ENCODE measurements at regions not wholly inside any gene's neighbourhood (a gene's known extent, or its start where the extent isn't known, plus 50 kb on each side); places are given as distances from the start of the nearest gene placed in this dataset.

DNA sequence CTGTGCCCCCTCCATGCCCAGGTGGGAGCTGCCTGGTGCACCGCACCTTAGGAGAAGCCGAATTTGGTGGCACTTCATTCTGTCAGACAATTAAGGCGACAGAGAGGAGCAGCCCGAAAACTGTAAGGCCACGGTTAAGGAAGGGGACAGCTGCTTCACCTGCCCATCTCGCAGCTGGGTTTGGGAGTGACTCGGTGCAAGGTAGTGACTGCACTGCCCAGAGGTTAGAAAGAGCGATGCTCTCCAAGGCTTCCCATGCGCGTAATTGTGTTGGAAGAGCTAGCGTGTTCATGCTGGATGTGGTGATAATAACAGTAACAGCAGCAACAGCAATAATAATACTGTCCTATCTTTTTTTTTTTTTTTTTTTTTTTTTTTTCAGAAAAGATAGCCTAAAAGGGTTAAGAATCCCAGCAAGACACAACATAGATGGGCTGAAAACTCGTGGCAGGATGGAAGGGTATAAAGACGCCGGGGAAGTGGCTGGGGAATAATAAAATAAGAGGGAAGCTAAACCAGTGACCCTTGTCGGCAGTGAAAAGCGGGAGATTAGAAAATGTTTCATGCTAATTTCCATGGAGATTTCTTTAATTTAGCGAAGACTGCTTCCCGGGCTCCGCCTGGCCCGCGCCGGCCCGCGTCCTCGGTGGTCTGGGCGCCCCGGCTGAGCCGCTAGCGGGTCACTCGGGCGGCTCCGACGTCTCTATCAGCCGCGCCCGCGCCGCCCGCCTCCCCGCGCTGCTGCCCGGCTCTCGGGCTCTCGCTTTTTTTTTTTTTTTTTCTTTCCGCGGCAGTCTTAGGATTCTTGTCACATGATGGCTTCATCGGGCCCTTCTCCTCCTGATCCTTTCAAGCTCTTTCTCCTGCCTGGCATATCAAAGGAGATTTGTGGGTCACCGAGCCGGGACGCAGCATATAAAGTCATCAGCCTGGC lies 617.1 kb downstream of the NR2F2 start:
- no peak for TF ChIP-seq EZH2 (optimal IDR thresholded peaks at IDR 0.05; ENCODE audit: low read depth, low read length)
- no peak for TF ChIP-seq CTCF (IDR thresholded peaks at IDR 0.05; ENCODE audit: low read length)
- no peak for TF ChIP-seq EZH2phosphoT487 (IDR thresholded peaks at IDR 0.05; ENCODE audit: low read length)

Data from MM.1S (cell line).